ENCODE measurements at regions not wholly inside any gene's neighbourhood (a gene's known extent, or its start where the extent isn't known, plus 50 kb on each side); places are given as distances from the start of the nearest gene placed in this dataset.
"Not testable (repeated sequence)": the region's sequence is repeated elsewhere in the genome, so short reads cannot be mapped to it uniquely, and the experiment has no call there.

- H3K27ac ChIP-seq (ENCODE audit: low read depth in 2 of 2, low read length in 2 of 2) = no peak overlapping the region
- H3K9me3 ChIP-seq (ENCODE audit: control insufficient read depth in 2 of 2, low read length in 2 of 2) = no peaks in the 10 kb centered on the region
- H3K9ac ChIP-seq (ENCODE audit: low read depth in 1 of 2, low read length in 2 of 2) = no peak overlapping the region
- H3K4me3 ChIP-seq (ENCODE audit: low read length in 2 of 2) = no peak overlapping the region
- no peaks in the 10 kb centered on the region for H3K27me3 ChIP-seq (ENCODE audit: control insufficient read depth in 2 of 2, insufficient read depth in 2 of 2, low read length in 2 of 2)
- H3K36me3 ChIP-seq (ENCODE audit: control insufficient read depth in 2 of 2, insufficient read depth in 2 of 2, low read length in 2 of 2) = no peaks in the 10 kb centered on the region
- no peaks in the 10 kb centered on the region for H3K4me1 ChIP-seq (ENCODE audit: control insufficient read depth in 2 of 2, insufficient read depth in 2 of 2, low read length in 2 of 2)
Observed at GRCh38 chr1:199811163-199811562, 216.3 kb upstream of the NR5A2 start.

- Histone ChIP-seq H3K4me3 (ENCODE audit: low read length in 2 of 2) (no peak overlapping the region), H3K27ac (ENCODE audit: low read depth in 2 of 2, low read length in 2 of 2) (no peak overlapping the region), H3K9me3 (ENCODE audit: control insufficient read depth in 2 of 2, low read length in 2 of 2) (no peaks in the 10 kb centered on the region), H3K27me3 (ENCODE audit: control insufficient read depth in 2 of 2, insufficient read depth in 2 of 2, low read length in 2 of 2) (no peaks in the 10 kb centered on the region), H3K9ac (ENCODE audit: low read depth in 1 of 2, low read length in 2 of 2) (no peak overlapping the region), H3K36me3 (ENCODE audit: control insufficient read depth in 2 of 2, insufficient read depth in 2 of 2, low read length in 2 of 2) (no peaks in the 10 kb centered on the region), H3K4me1 (ENCODE audit: control insufficient read depth in 2 of 2, insufficient read depth in 2 of 2, low read length in 2 of 2) (no peaks in the 10 kb centered on the region)
Observed at GRCh38 chr1:199813198-199813597, 214.3 kb upstream of the NR5A2 start.

DNA sequence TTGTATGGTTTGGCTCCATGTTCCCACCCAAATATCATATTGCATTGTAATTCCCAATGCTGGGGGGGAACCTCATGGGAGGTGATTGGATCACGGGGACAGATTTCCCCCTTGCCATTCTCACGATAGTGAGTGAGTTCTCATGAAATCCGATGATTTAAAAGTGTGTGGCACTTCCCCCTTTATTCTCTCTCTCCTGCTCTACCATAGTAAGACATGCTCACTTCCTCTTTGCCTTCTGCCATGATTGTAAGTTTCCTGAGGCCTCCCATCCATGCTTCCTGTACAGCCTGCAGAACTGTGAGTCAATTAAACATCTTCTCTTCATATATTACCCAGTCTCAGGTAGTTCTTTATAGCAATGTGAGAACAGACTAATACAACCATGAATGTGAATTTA is 211.6 kb upstream of the NR5A2 start:
- H3K27ac ChIP-seq (ENCODE audit: low read depth in 2 of 2, low read length in 2 of 2) = no peak overlapping the region
- H3K36me3 ChIP-seq (ENCODE audit: control insufficient read depth in 2 of 2, insufficient read depth in 2 of 2, low read length in 2 of 2) = no peaks in the 10 kb centered on the region
- no peak overlapping the region for H3K9ac ChIP-seq (ENCODE audit: low read depth in 1 of 2, low read length in 2 of 2)
- no peaks in the 10 kb centered on the region for H3K4me1 ChIP-seq (ENCODE audit: control insufficient read depth in 2 of 2, insufficient read depth in 2 of 2, low read length in 2 of 2)
- H3K4me3 ChIP-seq (ENCODE audit: low read length in 2 of 2) = no peak overlapping the region
- H3K9me3 ChIP-seq (ENCODE audit: control insufficient read depth in 2 of 2, low read length in 2 of 2) = no peaks in the 10 kb centered on the region
- H3K27me3 ChIP-seq (ENCODE audit: control insufficient read depth in 2 of 2, insufficient read depth in 2 of 2, low read length in 2 of 2) = no peaks in the 10 kb centered on the region

GRCh38 chr1:199817266-199817665 is 210.2 kb upstream of the NR5A2 start:
- no peaks in the 10 kb centered on the region for H3K27me3 ChIP-seq (ENCODE audit: control insufficient read depth in 2 of 2, insufficient read depth in 2 of 2, low read length in 2 of 2)
- H3K9me3 ChIP-seq (ENCODE audit: control insufficient read depth in 2 of 2, low read length in 2 of 2) = no peaks in the 10 kb centered on the region
- H3K27ac ChIP-seq (ENCODE audit: low read depth in 2 of 2, low read length in 2 of 2) = no peak overlapping the region
- H3K36me3 ChIP-seq (ENCODE audit: control insufficient read depth in 2 of 2, insufficient read depth in 2 of 2, low read length in 2 of 2) = no peaks in the 10 kb centered on the region
- no peak overlapping the region for H3K9ac ChIP-seq (ENCODE audit: low read depth in 1 of 2, low read length in 2 of 2)
- no peak overlapping the region for H3K4me3 ChIP-seq (ENCODE audit: low read length in 2 of 2)
- H3K4me1 ChIP-seq (ENCODE audit: control insufficient read depth in 2 of 2, insufficient read depth in 2 of 2, low read length in 2 of 2) = no peaks in the 10 kb centered on the region

- no peak overlapping the region for H3K27ac ChIP-seq (ENCODE audit: low read depth in 2 of 2, low read length in 2 of 2)
- no peaks in the 10 kb centered on the region for H3K36me3 ChIP-seq (ENCODE audit: control insufficient read depth in 2 of 2, insufficient read depth in 2 of 2, low read length in 2 of 2)
- H3K4me3 ChIP-seq (ENCODE audit: low read length in 2 of 2) = no peak overlapping the region
- no peaks in the 10 kb centered on the region for H3K9me3 ChIP-seq (ENCODE audit: control insufficient read depth in 2 of 2, low read length in 2 of 2)
- no peaks in the 10 kb centered on the region for H3K4me1 ChIP-seq (ENCODE audit: control insufficient read depth in 2 of 2, insufficient read depth in 2 of 2, low read length in 2 of 2)
- H3K27me3 ChIP-seq (ENCODE audit: control insufficient read depth in 2 of 2, insufficient read depth in 2 of 2, low read length in 2 of 2) = no peaks in the 10 kb centered on the region
- no peak overlapping the region for H3K9ac ChIP-seq (ENCODE audit: low read depth in 1 of 2, low read length in 2 of 2)
Observed at GRCh38 chr1:199821029-199821779, 206.3 kb upstream of the NR5A2 start.

DNA sequence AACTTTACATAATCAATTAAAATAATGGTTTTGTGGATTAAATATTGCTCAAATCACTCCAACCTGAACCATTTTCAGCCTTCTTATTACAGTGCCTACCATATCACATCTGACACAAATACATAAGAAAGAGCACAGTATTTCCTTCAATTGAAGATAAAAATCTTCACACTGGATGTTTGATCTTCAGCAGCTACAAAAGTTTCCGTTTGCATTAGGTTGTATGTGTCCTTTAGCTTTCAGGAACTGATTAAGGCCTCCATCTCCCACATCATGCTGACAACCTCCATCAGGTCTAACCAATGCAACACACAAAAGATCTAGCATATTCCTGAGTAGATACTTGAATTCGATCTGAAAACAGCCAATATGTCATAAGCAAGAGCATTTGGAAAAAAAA is 195.1 kb upstream of the NR5A2 start:
- Histone ChIP-seq H3K9ac (ENCODE audit: low read depth in 1 of 2, low read length in 2 of 2) (no peak overlapping the region), H3K4me3 (ENCODE audit: low read length in 2 of 2) (no peak overlapping the region), H3K9me3 (ENCODE audit: control insufficient read depth in 2 of 2, low read length in 2 of 2) (no peaks in the 10 kb centered on the region), H3K27ac (ENCODE audit: low read depth in 2 of 2, low read length in 2 of 2) (no peak overlapping the region), H3K27me3 (ENCODE audit: control insufficient read depth in 2 of 2, insufficient read depth in 2 of 2, low read length in 2 of 2) (no peaks in the 10 kb centered on the region), H3K4me1 (ENCODE audit: control insufficient read depth in 2 of 2, insufficient read depth in 2 of 2, low read length in 2 of 2) (no peaks in the 10 kb centered on the region), H3K36me3 (ENCODE audit: control insufficient read depth in 2 of 2, insufficient read depth in 2 of 2, low read length in 2 of 2) (no peaks in the 10 kb centered on the region)

DNA sequence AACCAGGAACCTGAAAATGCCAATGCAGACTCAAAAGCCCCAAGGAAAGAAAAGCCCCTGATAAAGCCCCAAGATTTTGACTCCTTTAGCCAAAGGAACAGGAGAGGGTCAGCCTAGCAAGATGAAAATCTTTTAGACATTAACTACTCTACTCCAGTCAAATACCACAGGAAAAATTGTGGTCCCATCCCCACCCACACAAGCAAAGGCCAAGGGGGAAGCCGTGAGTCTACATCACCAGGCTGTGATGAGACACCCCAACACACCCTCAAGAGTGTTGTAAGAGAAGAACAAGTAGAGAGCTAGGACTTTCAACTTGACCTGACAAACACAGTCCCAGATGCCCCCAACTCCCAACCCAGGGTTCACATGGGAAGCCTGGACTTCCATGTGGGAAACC is 192.8 kb upstream of the NR5A2 start:
- H3K27ac ChIP-seq (ENCODE audit: low read depth in 2 of 2, low read length in 2 of 2) = no peak overlapping the region
- H3K9ac ChIP-seq (ENCODE audit: low read depth in 1 of 2, low read length in 2 of 2) = no peak overlapping the region
- H3K36me3 ChIP-seq (ENCODE audit: control insufficient read depth in 2 of 2, insufficient read depth in 2 of 2, low read length in 2 of 2) = no peaks in the 10 kb centered on the region
- H3K9me3 ChIP-seq (ENCODE audit: control insufficient read depth in 2 of 2, low read length in 2 of 2) = no peaks in the 10 kb centered on the region
- H3K4me1 ChIP-seq (ENCODE audit: control insufficient read depth in 2 of 2, insufficient read depth in 2 of 2, low read length in 2 of 2) = no peaks in the 10 kb centered on the region
- H3K4me3 ChIP-seq (ENCODE audit: low read length in 2 of 2) = no peak overlapping the region
- H3K27me3 ChIP-seq (ENCODE audit: control insufficient read depth in 2 of 2, insufficient read depth in 2 of 2, low read length in 2 of 2) = no peaks in the 10 kb centered on the region

- no peaks in the 10 kb centered on the region for H3K4me1 ChIP-seq (ENCODE audit: control insufficient read depth in 2 of 2, insufficient read depth in 2 of 2, low read length in 2 of 2)
- no peaks in the 10 kb centered on the region for H3K9me3 ChIP-seq (ENCODE audit: control insufficient read depth in 2 of 2, low read length in 2 of 2)
- no peak overlapping the region for H3K9ac ChIP-seq (ENCODE audit: low read depth in 1 of 2, low read length in 2 of 2)
- H3K36me3 ChIP-seq (ENCODE audit: control insufficient read depth in 2 of 2, insufficient read depth in 2 of 2, low read length in 2 of 2) = no peaks in the 10 kb centered on the region
- H3K27me3 ChIP-seq (ENCODE audit: control insufficient read depth in 2 of 2, insufficient read depth in 2 of 2, low read length in 2 of 2) = no peaks in the 10 kb centered on the region
- H3K27ac ChIP-seq (ENCODE audit: low read depth in 2 of 2, low read length in 2 of 2) = no peak overlapping the region
- no peak overlapping the region for H3K4me3 ChIP-seq (ENCODE audit: low read length in 2 of 2)
Observed at GRCh38 chr1:199836430-199836829, 191.1 kb upstream of the NR5A2 start.

GRCh38 chr1:199837321-199837720 is 190.2 kb upstream of the NR5A2 start:
- Histone ChIP-seq H3K27ac (ENCODE audit: low read depth in 2 of 2, low read length in 2 of 2) (no peak overlapping the region), H3K9ac (ENCODE audit: low read depth in 1 of 2, low read length in 2 of 2) (no peak overlapping the region), H3K4me3 (ENCODE audit: low read length in 2 of 2) (no peak overlapping the region), H3K27me3 (ENCODE audit: control insufficient read depth in 2 of 2, insufficient read depth in 2 of 2, low read length in 2 of 2) (no peaks in the 10 kb centered on the region), H3K4me1 (ENCODE audit: control insufficient read depth in 2 of 2, insufficient read depth in 2 of 2, low read length in 2 of 2) (no peaks in the 10 kb centered on the region), H3K9me3 (ENCODE audit: control insufficient read depth in 2 of 2, low read length in 2 of 2) (no peaks in the 10 kb centered on the region), H3K36me3 (ENCODE audit: control insufficient read depth in 2 of 2, insufficient read depth in 2 of 2, low read length in 2 of 2) (no peaks in the 10 kb centered on the region)

DNA sequence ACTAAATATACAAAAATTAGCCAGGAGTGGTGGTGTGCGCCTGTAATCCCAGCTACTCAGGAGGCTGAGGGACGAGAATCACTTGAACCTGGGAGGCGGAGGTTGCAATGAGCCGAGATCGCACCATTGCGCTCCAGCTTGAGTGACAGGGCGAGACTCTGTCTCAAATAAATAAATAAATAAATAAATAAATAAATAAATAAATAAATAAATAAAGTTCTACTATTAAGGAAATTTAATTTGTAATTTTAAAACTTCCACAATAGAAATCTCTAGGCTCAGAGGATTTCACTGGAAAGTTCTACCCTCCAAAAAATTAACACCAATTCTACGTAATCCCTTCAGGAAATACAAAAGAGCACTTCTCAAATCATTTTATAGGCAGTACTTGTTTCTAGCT is 187.9 kb upstream of the NR5A2 start:
- H3K27me3 ChIP-seq (ENCODE audit: control insufficient read depth in 2 of 2, insufficient read depth in 2 of 2, low read length in 2 of 2); H3K9me3 ChIP-seq (ENCODE audit: control insufficient read depth in 2 of 2, low read length in 2 of 2); H3K4me3 ChIP-seq (ENCODE audit: low read length in 2 of 2); H3K36me3 ChIP-seq (ENCODE audit: control insufficient read depth in 2 of 2, insufficient read depth in 2 of 2, low read length in 2 of 2); H3K9ac ChIP-seq (ENCODE audit: low read depth in 1 of 2, low read length in 2 of 2); H3K4me1 ChIP-seq (ENCODE audit: control insufficient read depth in 2 of 2, insufficient read depth in 2 of 2, low read length in 2 of 2); H3K27ac ChIP-seq (ENCODE audit: low read depth in 2 of 2, low read length in 2 of 2): not testable (repeated sequence)

DNA sequence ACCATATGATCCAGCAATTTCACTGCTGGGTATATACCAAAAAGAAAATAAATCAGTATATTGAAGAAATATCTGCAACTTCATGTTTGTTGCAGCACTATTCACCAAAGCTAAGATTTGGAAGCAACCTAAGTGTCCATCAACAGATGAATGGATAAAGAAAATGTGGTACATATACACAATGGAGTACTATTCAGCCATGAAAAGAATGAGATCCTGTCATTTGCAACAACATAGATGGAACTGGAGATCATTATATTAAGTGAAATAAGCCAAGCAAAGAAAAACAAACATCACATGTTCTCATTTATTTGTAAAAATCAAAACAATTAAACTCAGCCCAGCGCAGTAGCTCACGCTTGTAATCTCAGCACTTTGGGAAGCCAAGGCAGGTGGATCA is 184.4 kb upstream of the NR5A2 start:
- not testable (repeated sequence) for H3K36me3 ChIP-seq (ENCODE audit: control insufficient read depth in 2 of 2, insufficient read depth in 2 of 2, low read length in 2 of 2); H3K27me3 ChIP-seq (ENCODE audit: control insufficient read depth in 2 of 2, insufficient read depth in 2 of 2, low read length in 2 of 2); H3K4me1 ChIP-seq (ENCODE audit: control insufficient read depth in 2 of 2, insufficient read depth in 2 of 2, low read length in 2 of 2); H3K27ac ChIP-seq (ENCODE audit: low read depth in 2 of 2, low read length in 2 of 2); H3K9ac ChIP-seq (ENCODE audit: low read depth in 1 of 2, low read length in 2 of 2); H3K9me3 ChIP-seq (ENCODE audit: control insufficient read depth in 2 of 2, low read length in 2 of 2); H3K4me3 ChIP-seq (ENCODE audit: low read length in 2 of 2)

Data from mucosa of rectum (tissue), 2 donors.